GM21381 (cell line): ENCODE measurements at regions not wholly inside any gene's neighbourhood (a gene's known extent, or its start where the extent isn't known, plus 50 kb on each side); places are given as distances from the start of the nearest gene placed in this dataset.

ENCODE experiments used
- ATAC-seq: cut with Tn5 transposase; IDR thresholded peaks from one replicate; pipeline ENCODE4 v1.9.1; 2021; ENCODE audit warnings: mild to moderate bottlenecking, moderate library complexity; ENCODE audit not compliant: unreplicated experiment

- ATAC-seq, result no peak
Measured at GRCh38 chr10:121096617-121097431, 245.7 kb downstream of the WDR11 start.

- ATAC-seq, result no peak
Measured at GRCh38 chr10:121098211-121098610, 247.0 kb downstream of the WDR11 start.

GRCh38 chr10:121098751-121099150 lies 247.6 kb downstream of the WDR11 start:
- no peak for ATAC-seq

- no peak for ATAC-seq
Measured at GRCh38 chr10:121099181-121099580, 248.0 kb downstream of the WDR11 start.

- ATAC-seq, result no peak
Measured at GRCh38 chr10:121099592-121099991, 248.4 kb downstream of the WDR11 start.

GRCh38 chr10:121101561-121101960 lies 250.4 kb downstream of the WDR11 start:
- no peak for ATAC-seq

GRCh38 chr10:121102706-121103105 lies 251.5 kb downstream of the WDR11 start:
- no peak for ATAC-seq

- no peak for ATAC-seq
Measured at GRCh38 chr10:121104476-121105111, 253.4 kb downstream of the WDR11 start.

GRCh38 chr10:121106611-121107010 lies 255.4 kb downstream of the WDR11 start:
- no peak for ATAC-seq

GRCh38 chr10:121108051-121108450 lies 256.9 kb downstream of the WDR11 start:
- ATAC-seq, result no peak

GRCh38 chr10:121110369-121110768 lies 259.2 kb downstream of the WDR11 start:
- no peak for ATAC-seq

GRCh38 chr10:121112136-121112535 lies 261.0 kb downstream of the WDR11 start:
- no peak for ATAC-seq

- no peak for ATAC-seq
Measured at GRCh38 chr10:121112579-121113384, 261.6 kb downstream of the WDR11 start.

GRCh38 chr10:121113385-121113696 lies 262.2 kb downstream of the WDR11 start:
- ATAC-seq, result no peak

- no peak for ATAC-seq
Measured at GRCh38 chr10:121113911-121114310, 262.7 kb downstream of the WDR11 start.

- ATAC-seq, result no peak
Measured at GRCh38 chr10:121115154-121115553, 264.0 kb downstream of the WDR11 start.

GRCh38 chr10:121121462-121121861 lies 270.3 kb downstream of the WDR11 start:
- no peak for ATAC-seq

GRCh38 chr10:121127151-121127906 lies 276.2 kb downstream of the WDR11 start:
- no peak for ATAC-seq

- no peak for ATAC-seq
Measured at GRCh38 chr10:121128164-121128563, 277.0 kb downstream of the WDR11 start.

- no peak for ATAC-seq
Measured at GRCh38 chr10:121129266-121129665, 278.1 kb downstream of the WDR11 start.

- no peak for ATAC-seq
Measured at GRCh38 chr10:121130382-121130781, 279.2 kb downstream of the WDR11 start.
